ENCODE measurements at regions not wholly inside any gene's neighbourhood (a gene's known extent, or its start where the extent isn't known, plus 50 kb on each side); places are given as distances from the start of the nearest gene placed in this dataset.
A peak's percentile ranks its signal among the peaks of the same experiment; 100 is the strongest.
"Not testable (repeated sequence)": the region's sequence is repeated elsewhere in the genome, so short reads cannot be mapped to it uniquely, and the experiment has no call there.

- H3K9me3 ChIP-seq; H3K27me3 ChIP-seq; H3K27ac ChIP-seq; H3K4me1 ChIP-seq; DNase-seq; H3K4me3 ChIP-seq; H3K36me3 ChIP-seq; intact Hi-C loops (cut with DNase I); ATAC-seq: not testable (repeated sequence)
- WGBS, 2 donors: 59 to 64% methylated on average over 4 of the region's 4 CpGs
Observed at GRCh38 chr20:30275073-30275472, 982.4 kb upstream of the DEFB115 start.

DNA sequence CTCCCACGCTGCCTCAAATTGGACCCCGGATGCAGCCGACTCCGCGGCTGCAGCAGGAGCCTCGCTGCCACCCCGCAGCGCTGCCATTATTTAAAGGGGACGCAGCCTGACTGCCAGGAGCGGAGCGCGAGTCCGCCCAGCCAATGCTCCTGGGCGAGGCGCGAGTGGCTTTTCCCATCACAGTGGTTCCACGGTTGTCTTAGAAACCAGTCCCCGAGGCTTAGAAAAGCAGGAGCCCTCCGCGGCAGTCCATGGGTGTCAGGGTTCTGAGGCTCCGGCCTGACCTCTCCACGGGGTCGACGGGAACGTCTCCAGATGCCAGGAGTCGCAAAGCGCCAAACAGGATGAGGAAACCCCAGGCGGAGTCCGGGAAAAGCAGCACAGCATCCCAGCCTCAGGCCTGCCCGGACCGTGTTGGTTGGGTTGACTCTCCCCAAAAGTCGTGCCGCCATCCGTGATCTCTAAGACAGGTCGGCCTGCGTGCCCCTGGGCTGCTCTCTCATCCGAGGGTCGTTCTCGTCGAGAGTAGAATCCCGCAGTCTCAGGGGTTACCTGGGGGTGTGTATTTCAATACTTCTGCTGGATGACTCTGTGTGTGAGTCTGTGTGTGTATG, 975.8 kb upstream of the DEFB115 start:
- DNase-seq (peak in 1 of 2 donors; percentile 21), ATAC-seq (peak in 2 of 8 donors; percentile 34 to 56)
- intact Hi-C loops (cut with DNase I): no loop called here
- H3K4me1 ChIP-seq: peaks cover 0 to 14% (median 3%) of the 10 kb centered on the region in 9 donors
- no peak overlapping the region for H3K27ac ChIP-seq
- peaks cover 0 to 18% (median 0%) of the 10 kb centered on the region in 7 donors for H3K27me3 ChIP-seq
- 31 to 53% methylated on average over 37 to 41 of the region's 41 CpGs for WGBS, 2 donors
- no peaks in the 10 kb centered on the region for H3K36me3 ChIP-seq
- H3K9me3 ChIP-seq: no peaks in the 10 kb centered on the region
- TF ChIP-seq, protein P1, sequence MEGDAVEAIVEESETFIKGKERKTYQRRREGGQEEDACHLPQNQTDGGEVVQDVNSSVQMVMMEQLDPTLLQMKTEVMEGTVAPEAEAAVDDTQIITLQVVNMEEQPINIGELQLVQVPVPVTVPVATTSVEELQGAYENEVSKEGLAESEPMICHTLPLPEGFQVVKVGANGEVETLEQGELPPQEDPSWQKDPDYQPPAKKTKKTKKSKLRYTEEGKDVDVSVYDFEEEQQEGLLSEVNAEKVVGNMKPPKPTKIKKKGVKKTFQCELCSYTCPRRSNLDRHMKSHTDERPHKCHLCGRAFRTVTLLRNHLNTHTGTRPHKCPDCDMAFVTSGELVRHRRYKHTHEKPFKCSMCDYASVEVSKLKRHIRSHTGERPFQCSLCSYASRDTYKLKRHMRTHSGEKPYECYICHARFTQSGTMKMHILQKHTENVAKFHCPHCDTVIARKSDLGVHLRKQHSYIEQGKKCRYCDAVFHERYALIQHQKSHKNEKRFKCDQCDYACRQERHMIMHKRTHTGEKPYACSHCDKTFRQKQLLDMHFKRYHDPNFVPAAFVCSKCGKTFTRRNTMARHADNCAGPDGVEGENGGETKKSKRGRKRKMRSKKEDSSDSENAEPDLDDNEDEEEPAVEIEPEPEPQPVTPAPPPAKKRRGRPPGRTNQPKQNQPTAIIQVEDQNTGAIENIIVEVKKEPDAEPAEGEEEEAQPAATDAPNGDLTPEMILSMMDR (IDR thresholded peaks at IDR 0.05): no peak
- H3K4me3 ChIP-seq: peak overlapping the region in 5 of 10 donors; percentile 24 to 35 (median 32)

- H3K9me3 ChIP-seq; intact Hi-C loops (cut with DNase I); H3K36me3 ChIP-seq: not testable (repeated sequence)
- Histone ChIP-seq H3K4me1 (peaks cover 0 to 14% (median 3%) of the 10 kb centered on the region in 9 donors), H3K4me3 (peak overlapping the region; percentile 25 to 60 (median 48)), H3K27ac (peak overlapping the region in 5 of 10 donors; percentile 13 to 75 (median 44)), H3K27me3 (peaks cover 0 to 18% (median 0%) of the 10 kb centered on the region in 7 donors)
- DNase-seq (peak; percentile 87 to 88), ATAC-seq (peak in 5 of 8 donors; percentile 64 to 92 (median 71))
- WGBS, 2 donors: 9 to 26% methylated on average over 47 of the region's 47 CpGs
Observed at GRCh38 chr20:30283476-30284280, 973.8 kb upstream of the DEFB115 start.

GRCh38 chr20:30284281-30284905, 973.1 kb upstream of the DEFB115 start:
- WGBS, 2 donors: 35 to 51% methylated on average over 33 of the region's 33 CpGs
- ATAC-seq: peak in 1 of 8 donors; percentile 27

GRCh38 chr20:30285677-30286076, 971.8 kb upstream of the DEFB115 start:
- Histone ChIP-seq H3K4me1 (peaks cover 0 to 18% (median 3%) of the 10 kb centered on the region in 9 donors), H3K9me3 (no peaks in the 10 kb centered on the region), H3K4me3 (no peak overlapping the region), H3K27ac (no peak overlapping the region), H3K36me3 (no peaks in the 10 kb centered on the region), H3K27me3 (peaks cover 0 to 18% (median 0%) of the 10 kb centered on the region in 7 donors)
- WGBS, 2 donors: 74 to 89% methylated on average over 17 of the region's 17 CpGs
- intact Hi-C loops (cut with DNase I): no loop called here
- TF ChIP-seq, protein P1 (IDR thresholded peaks at IDR 0.05): no peak
- DNase-seq (no peak), ATAC-seq (no peak)

More at GRCh38 chr20:30284281-30284905, 973.1 kb upstream of the DEFB115 start:
- H3K9me3 ChIP-seq: no peaks in the 10 kb centered on the region
- H3K36me3 ChIP-seq: no peaks in the 10 kb centered on the region
- TF ChIP-seq, protein P1 (IDR thresholded peaks at IDR 0.05): no peak
- peaks cover 0 to 18% (median 0%) of the 10 kb centered on the region in 7 donors for H3K27me3 ChIP-seq
- peak overlapping the region in 5 of 10 donors; percentile 13 to 75 (median 44) for H3K27ac ChIP-seq
- no peak for DNase-seq
- intact Hi-C loops (cut with DNase I): no loop called here
- H3K4me3 ChIP-seq: peak overlapping the region; percentile 25 to 60 (median 48)
- H3K4me1 ChIP-seq: peaks cover 0 to 14% (median 3%) of the 10 kb centered on the region in 9 donors

Data from heart right ventricle (tissue), 16 donors.